ENCODE measurements at regions not wholly inside any gene's neighbourhood (a gene's known extent, or its start where the extent isn't known, plus 50 kb on each side); places are given as distances from the start of the nearest gene placed in this dataset.

DNA sequence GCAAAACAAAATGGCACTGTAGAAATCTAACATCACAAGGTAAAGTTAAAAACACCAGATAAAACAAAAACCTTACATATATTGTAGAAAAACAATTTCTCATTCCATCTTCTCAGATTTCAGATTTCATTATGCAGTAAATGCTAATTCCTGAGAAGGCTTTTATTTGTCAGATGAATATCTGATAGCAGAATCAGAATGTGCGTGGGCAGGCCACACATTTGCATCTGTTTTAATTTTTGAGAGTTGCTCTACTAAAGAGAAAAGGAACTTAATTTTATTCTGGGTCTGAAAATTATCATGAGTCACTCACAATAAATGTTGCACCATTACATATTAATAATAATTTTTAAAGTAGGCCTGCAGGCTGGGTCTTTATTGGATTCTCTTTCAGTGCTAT, 329.3 kb upstream of the SPTLC3 start:
- DNase-seq = no peak
- H2BK120ac ChIP-seq (ENCODE audit: low read depth, low read length, poor library complexity, severe bottlenecking) = no peak overlapping the region
- H3K14ac ChIP-seq (ENCODE audit: insufficient read depth, low read length) = no peak overlapping the region
- Mint-ChIP-seq H3K27me3 (ENCODE audit: low read depth) (no peaks in the 10 kb centered on the region), H3K4me1 (peaks cover 10 to 12% of the 10 kb centered on the region in 2 experiments), H3K4me3 (no peak overlapping the region), H3K9me3 (no peaks in the 10 kb centered on the region), H3K27ac (no peak overlapping the region), H3K36me3 (ENCODE audit: insufficient read depth in 1 of 3, low read depth in 3 of 3) (no peaks in the 10 kb centered on the region)
- H3K23ac ChIP-seq (ENCODE audit: insufficient read length, low read depth, low read length) = no peak overlapping the region
- H2AFZ ChIP-seq (ENCODE audit: low read length) = no peak overlapping the region
- H3K27me3 ChIP-seq (ENCODE audit: insufficient read depth, low read length) = no peaks in the 10 kb centered on the region
- H3K4ac ChIP-seq (ENCODE audit: low read depth, low read length) = no peak overlapping the region
- no peak overlapping the region for H4K8ac ChIP-seq (replicated peaks; ENCODE audit: insufficient read length, low read depth, low read length)
- no peak overlapping the region for H2BK15ac ChIP-seq (ENCODE audit: low read depth, low read length)
- H3K79me1 ChIP-seq (ENCODE audit: insufficient read depth, low read depth, low read length, poor library complexity, severe bottlenecking) = no peaks in the 10 kb centered on the region
- no peak overlapping the region for H2BK12ac ChIP-seq (ENCODE audit: insufficient read length, low read depth, low read length)
- no peak overlapping the region for H3K9ac ChIP-seq (ENCODE audit: extremely low read depth, insufficient read length, low read length)
- H3K9me3 ChIP-seq (ENCODE audit: control insufficient read depth, low read depth, low read length) = no peaks in the 10 kb centered on the region
- H3K79me2 ChIP-seq (ENCODE audit: insufficient read depth, low read length) = no peaks in the 10 kb centered on the region
- H3K4me2 ChIP-seq (ENCODE audit: insufficient read depth, insufficient read length, low read length) = no peak overlapping the region
- no peak overlapping the region for H3T11ph ChIP-seq (ENCODE audit: low read length)
- TF ChIP-seq, protein P1, sequence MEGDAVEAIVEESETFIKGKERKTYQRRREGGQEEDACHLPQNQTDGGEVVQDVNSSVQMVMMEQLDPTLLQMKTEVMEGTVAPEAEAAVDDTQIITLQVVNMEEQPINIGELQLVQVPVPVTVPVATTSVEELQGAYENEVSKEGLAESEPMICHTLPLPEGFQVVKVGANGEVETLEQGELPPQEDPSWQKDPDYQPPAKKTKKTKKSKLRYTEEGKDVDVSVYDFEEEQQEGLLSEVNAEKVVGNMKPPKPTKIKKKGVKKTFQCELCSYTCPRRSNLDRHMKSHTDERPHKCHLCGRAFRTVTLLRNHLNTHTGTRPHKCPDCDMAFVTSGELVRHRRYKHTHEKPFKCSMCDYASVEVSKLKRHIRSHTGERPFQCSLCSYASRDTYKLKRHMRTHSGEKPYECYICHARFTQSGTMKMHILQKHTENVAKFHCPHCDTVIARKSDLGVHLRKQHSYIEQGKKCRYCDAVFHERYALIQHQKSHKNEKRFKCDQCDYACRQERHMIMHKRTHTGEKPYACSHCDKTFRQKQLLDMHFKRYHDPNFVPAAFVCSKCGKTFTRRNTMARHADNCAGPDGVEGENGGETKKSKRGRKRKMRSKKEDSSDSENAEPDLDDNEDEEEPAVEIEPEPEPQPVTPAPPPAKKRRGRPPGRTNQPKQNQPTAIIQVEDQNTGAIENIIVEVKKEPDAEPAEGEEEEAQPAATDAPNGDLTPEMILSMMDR (conservative IDR thresholded peaks at IDR 0.05) = no peak
- peaks cover 4% of the 10 kb centered on the region; the same call in 1 of the 2 replicates for H3K4me1 ChIP-seq (ENCODE audit: insufficient read depth, low read length)
- H2BK20ac ChIP-seq (ENCODE audit: low read depth, low read length, poor library complexity, severe bottlenecking) = no peak overlapping the region
- no peaks in the 10 kb centered on the region for H3K23me2 ChIP-seq (ENCODE audit: insufficient read length, low read depth, low read length, poor library complexity, severe bottlenecking)
- no peak overlapping the region for H3K56ac ChIP-seq (ENCODE audit: insufficient read length, low read depth, low read length)
- no peak overlapping the region for H3K27ac ChIP-seq (ENCODE audit: insufficient read length, low read depth, low read length)
- H4K20me1 ChIP-seq (ENCODE audit: control insufficient read depth, insufficient read depth, insufficient read length) = no peaks in the 10 kb centered on the region
- H4K5ac ChIP-seq (ENCODE audit: insufficient read length, low read depth, low read length) = no peak overlapping the region
- no peak overlapping the region for H4K91ac ChIP-seq (ENCODE audit: insufficient read length, low read depth, low read length)
- no peak overlapping the region for H2AK5ac ChIP-seq (ENCODE audit: insufficient read length, low read length)
- no peak overlapping the region for H3K18ac ChIP-seq (ENCODE audit: insufficient read length, low read depth, low read length)
- no peak overlapping the region for H2BK5ac ChIP-seq (ENCODE audit: insufficient read length, low read length)
- WGBS (ENCODE audit: extremely low coverage, insufficient read length, low lambda C conversion rate) = no CpG with 5 or more reads among the region's 1 CpG
